GM18507 (cell line): ENCODE measurements at regions not wholly inside any gene's neighbourhood (a gene's known extent, or its start where the extent isn't known, plus 50 kb on each side); places are given as distances from the start of the nearest gene placed in this dataset.
A peak's percentile ranks its signal among the peaks of the same experiment; 100 is the strongest.
"Not testable (repeated sequence)": the region's sequence is repeated elsewhere in the genome, so short reads cannot be mapped to it uniquely, and the experiment has no call there.

Source experiments
- DNase-seq: peaks from one replicate; pipeline ENCODE4 v3.0.0; 2011; ENCODE audit warnings: low read depth; ENCODE audit not compliant: insufficient read length; ENCODE audit errors: extremely low spot score
- FAIRE-seq: peaks from 2 replicates; lab custom pipeline; 2011; peaks lifted over from hg19 to GRCh38; lab: Jason Lieb, UNC

DNA sequence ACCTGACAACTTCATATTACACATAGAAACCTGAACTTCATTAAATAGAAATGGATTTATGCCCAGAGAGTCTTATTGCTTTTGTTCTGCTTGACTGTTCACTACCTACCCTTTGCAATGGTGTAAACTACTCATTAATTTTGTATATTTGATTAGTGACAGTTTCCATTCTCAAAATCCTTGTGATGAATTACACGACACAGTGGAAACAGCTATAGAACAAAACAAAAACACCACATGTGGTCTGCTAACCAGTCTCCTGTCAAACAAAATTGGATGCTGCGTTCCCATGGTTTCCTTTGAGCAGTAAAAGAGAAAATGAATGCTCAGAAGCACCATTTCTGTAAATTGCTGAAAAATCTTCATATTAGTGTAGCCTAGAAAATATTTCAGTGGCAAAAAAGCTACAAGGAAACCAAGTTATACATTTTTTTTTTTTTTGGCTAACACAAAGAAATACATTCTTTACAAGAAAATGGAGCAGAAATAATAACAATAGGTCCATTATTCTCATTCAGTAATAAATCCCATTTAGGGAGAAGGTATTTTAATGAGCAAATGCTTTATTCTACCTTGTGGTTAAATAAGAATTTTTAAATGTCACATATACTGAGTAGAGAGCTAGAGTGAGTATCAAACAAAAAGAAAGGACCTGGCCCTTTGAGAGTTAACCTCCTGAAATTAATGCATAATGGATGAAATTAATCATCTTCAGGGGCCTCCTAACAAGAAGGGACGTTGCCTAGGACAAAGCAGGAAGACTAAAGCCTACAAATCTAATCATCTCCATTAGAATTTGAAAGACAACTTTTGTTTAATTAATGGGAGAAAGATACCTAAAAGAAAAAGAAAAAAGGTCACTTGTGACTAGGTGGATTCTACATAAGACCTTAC is 355.1 kb upstream of the ZC3H15 start:
- no peak for FAIRE-seq
- no peak for DNase-seq

- DNase-seq (no peak), FAIRE-seq (no peak)
These were observed 350.4 kb upstream of the ZC3H15 start for GRCh38 chr2:186135686-186136085.

DNA sequence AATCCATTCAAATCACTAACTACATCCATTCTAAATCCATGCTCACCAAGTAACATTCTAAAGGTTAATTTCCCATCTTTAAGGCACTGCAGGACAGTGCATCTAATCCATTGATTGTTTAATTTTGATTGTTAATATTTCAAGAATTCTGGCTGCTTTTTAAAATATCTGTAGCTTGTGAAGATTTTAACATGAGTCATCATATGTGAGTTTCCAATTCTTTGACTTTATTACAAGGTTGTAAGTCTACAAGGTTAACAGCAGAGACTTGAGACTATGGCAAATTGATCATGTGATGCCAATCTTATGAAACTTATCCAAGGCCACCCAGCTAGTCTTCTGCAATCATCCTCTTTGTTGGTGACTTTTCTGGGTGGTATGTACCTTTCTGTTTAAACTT is 349.2 kb upstream of the ZC3H15 start:
- FAIRE-seq = no peak
- no peak for DNase-seq

DNA sequence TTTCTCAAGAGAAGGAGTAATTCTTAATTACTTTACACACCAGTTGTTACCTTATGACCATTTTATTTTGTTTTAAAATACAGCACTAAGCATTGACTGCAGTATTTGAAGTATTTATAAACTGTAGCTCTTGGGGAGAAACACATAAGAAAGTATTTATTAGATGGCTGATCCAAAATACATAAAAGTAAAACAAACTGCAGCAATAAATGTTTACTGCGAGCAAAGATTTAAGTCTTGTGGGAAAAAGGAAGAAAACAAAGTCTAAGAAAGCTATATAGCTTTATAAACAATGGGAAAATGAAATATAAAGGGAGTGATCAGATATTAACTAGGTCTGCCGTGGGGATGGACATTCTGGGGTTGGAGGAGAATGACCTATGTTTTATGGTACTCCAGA is 347.2 kb upstream of the ZC3H15 start:
- DNase-seq = no peak
- no peak for FAIRE-seq

DNA sequence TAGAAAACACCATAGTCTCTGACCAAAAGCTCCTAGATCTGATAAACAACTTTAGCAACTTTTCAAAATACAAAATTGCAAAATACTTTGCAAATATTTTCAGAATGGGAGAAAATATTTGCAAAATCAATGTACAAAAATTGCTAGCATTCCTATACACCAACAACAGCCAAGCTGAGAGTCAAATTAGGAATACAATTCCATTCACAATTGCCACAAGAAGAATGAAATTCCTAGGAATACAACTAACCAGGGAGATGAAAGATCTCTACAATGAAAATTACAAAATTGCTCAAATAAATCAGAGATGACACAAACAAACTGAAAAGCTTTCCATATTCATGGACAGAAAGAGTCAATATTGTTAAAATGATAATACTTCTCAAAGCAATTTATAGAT is 327.0 kb upstream of the ZC3H15 start:
- DNase-seq = no peak
- no peak for FAIRE-seq

- FAIRE-seq (no peak), DNase-seq (no peak)
These were observed 321.7 kb upstream of the ZC3H15 start for GRCh38 chr2:186164325-186164724.

GRCh38 chr2:186170693-186171092 is 315.4 kb upstream of the ZC3H15 start:
- no peak for DNase-seq
- no peak for FAIRE-seq

DNA sequence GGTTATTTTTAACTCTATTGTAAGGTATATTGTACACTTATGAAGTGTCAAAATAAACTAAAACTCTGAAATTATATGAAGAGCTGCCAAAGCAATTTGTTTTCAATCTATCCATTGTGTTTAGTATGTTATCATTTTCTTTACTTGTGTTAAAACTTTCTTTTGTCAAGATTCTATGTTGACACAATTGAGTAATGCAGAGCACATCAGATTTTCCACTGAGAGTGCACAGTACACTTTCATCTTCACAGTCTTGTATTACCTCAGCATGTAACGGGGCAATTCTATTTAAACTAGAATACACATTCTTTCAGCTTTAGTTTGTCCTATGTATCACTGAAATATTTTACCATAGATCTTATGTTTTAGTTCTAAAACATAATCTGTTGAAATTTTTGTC is 304.4 kb upstream of the ZC3H15 start:
- no peak for FAIRE-seq

DNA sequence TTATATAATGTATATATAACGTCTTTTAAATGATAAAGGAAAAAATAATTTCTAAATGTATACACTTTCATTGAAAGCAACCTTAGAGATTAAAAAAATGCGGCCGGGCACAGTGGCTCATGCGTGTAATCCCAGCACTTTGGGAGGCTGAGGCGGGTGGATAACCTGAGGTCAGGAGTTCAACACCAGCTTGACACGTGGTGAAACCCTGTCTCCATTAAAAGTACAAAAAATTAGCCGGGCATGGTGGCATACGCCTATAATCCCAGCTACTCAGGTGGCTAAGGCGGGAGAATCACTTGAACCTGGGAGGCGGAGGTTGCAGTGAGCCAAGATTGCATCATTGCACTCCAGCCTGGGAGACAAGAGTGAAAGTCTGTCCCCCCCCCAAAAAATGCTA is 303.7 kb upstream of the ZC3H15 start:
- DNase-seq, FAIRE-seq: not testable (repeated sequence)

More for the DNA sequence above, 304.4 kb upstream of the ZC3H15 start:
- no peak for DNase-seq

GRCh38 chr2:186183406-186183805 is 302.7 kb upstream of the ZC3H15 start:
- FAIRE-seq (no peak), DNase-seq (no peak)

- FAIRE-seq (peak; percentile 21), DNase-seq (no peak)
These were observed 298.2 kb upstream of the ZC3H15 start for GRCh38 chr2:186187854-186188253.

GRCh38 chr2:186189816-186190215 is 296.2 kb upstream of the ZC3H15 start:
- no peak for DNase-seq
- no peak for FAIRE-seq

- DNase-seq = no peak
These were observed 290.4 kb upstream of the ZC3H15 start for GRCh38 chr2:186195696-186196095.

GRCh38 chr2:186197955-186198354 is 288.1 kb upstream of the ZC3H15 start:
- FAIRE-seq (no peak), DNase-seq (no peak)

More at GRCh38 chr2:186195696-186196095, 290.4 kb upstream of the ZC3H15 start:
- FAIRE-seq = no peak

DNA sequence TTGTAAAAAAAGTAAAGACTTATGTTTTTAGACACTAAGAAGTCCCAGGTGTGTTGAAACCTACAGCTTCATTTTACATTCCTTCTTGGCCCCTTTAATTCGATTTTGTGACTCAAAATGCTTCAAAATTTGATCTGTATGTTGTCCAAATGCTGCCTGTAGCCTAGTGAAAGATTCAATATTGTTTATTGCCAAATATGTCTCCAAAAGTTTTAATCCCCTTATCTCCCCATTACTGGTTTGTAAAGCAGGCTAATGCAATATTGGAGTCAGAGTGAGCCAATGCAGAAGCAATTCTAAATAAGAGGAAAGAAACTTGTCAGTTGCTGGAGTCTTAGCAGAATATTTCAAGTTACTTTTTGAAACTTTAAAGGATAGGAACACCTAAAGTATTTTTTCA is 287.0 kb upstream of the ZC3H15 start:
- no peak for DNase-seq
- FAIRE-seq = no peak

- DNase-seq (no peak), FAIRE-seq (no peak)
These were observed 284.7 kb upstream of the ZC3H15 start for GRCh38 chr2:186201371-186201770.

DNA sequence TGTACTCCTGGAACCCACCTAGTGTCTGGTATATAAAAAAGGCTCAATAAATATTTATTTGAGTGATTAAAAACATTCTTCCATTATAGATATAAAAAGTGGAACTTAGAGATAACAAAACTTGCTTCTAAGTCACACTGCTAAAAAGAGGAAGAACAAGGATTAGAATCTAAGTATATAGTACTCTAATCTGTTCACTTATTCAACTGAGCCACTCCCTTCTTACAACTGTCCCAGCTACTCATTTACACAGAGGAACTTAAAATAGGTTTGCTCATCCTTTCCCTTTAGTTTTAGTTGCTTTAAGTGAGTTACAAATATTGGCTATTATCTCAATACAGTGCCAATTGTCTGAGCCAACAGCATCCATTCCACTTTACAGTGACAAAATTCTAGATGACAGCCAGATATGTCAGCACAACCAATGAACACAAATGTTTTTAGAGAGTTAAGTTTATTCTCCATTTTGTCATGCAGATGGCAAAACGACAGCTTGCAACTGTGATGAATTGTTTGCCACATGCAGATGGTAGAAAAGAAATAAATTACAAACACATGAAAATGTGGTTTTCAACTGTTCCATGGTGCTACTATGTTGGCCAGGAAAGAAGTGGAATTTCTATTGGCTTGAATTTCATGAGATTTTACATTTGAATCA is 280.7 kb upstream of the ZC3H15 start:
- FAIRE-seq (no peak), DNase-seq (no peak)

- DNase-seq = no peak
These were observed 276.5 kb upstream of the ZC3H15 start for GRCh38 chr2:186209532-186209931.

DNA sequence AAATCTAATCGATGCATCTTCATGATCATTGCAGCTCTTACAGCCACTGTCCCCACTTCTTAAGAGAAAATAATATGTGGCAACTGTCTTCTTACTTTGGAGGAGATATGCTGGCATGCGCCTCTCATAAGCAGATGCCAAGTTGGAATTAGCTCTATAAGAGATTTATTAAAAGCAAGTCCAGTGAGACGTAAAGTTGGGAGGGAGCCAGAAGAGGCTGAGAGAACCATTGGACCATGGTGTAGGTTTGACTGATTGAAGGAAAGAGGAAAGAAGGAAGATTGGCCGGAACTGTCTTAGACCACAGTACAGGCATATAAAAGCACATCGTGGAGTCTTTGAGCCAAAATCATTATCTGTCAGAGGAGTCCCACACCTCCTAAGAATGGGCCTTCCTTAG is 265.7 kb upstream of the ZC3H15 start:
- DNase-seq (no peak), FAIRE-seq (no peak)

More at GRCh38 chr2:186209532-186209931, 276.5 kb upstream of the ZC3H15 start:
- no peak for FAIRE-seq

DNA sequence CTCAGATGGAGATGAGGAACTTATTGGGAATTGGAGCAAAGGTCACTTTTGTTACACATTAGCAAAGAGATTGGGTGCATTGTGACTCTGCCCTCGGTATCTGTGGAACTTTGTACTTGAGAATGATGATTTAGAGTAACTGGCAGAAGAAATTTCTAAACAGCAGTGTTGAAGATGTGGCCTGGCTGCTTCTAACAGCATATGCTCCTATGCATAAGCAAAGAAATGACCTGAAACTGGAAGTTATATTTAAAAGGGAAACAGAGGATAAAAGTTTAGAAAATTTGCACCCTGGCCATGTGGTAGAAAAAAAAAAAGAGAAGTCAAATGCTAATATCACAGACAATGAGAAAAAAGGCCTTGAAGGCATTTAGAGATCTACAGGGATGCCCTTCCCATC is 256.8 kb upstream of the ZC3H15 start:
- FAIRE-seq = no peak
- DNase-seq = no peak

GRCh38 chr2:186241874-186242273 is 244.2 kb upstream of the ZC3H15 start:
- FAIRE-seq (no peak), DNase-seq (no peak)
